Psoas muscle (tissue), 7 donors: ENCODE measurements at regions not wholly inside any gene's neighbourhood (a gene's known extent, or its start where the extent isn't known, plus 50 kb on each side); places are given as distances from the start of the nearest gene placed in this dataset.

Source experiments
- ATAC-seq, 4 donors: fragments of 200-7000 bp; cut with Tn5 transposase; one replicate each; pipeline ENCODE4 v1.9.1; 2020; ENCODE audit warnings: moderate library complexity in 3 of 4, mild to moderate bottlenecking in 2 of 4
- DNase-seq, 2 donors: peaks; one replicate each; pipeline ENCODE4 v3.0.0-alpha.2; 2020
- H3K27ac ChIP-seq: fragments of 200-600 bp; one replicate; pipeline ENCODE4 v1.8.0; 2022
- H3K27me3 ChIP-seq, 3 donors: fragments of 200-600 bp in 1 of 3; one replicate each; pipeline versions ENCODE4 v1.6.1 to v1.8.0; 2013 to 2022; ENCODE audit warnings: low read length in 2 of 3, mild to moderate bottlenecking in 2 of 3, moderate library complexity in 1 of 3; ENCODE audit not compliant: insufficient read depth in 3 of 3
- H3K36me3 ChIP-seq, 2 donors: fragments of 200-600 bp in 1 of 2; one replicate each; pipeline versions ENCODE4 v1.6.1 to v1.8.0; 2013 to 2022; ENCODE audit warnings: low read depth in 1 of 2, mild to moderate bottlenecking in 1 of 2, moderate library complexity in 1 of 2; ENCODE audit not compliant: insufficient read depth in 1 of 2
- H3K4me1 ChIP-seq: fragments of 200-600 bp; one replicate; pipeline ENCODE4 v1.8.0; 2022
- H3K4me3 ChIP-seq: fragments of 200-600 bp; one replicate; pipeline ENCODE4 v1.8.0; 2022; ENCODE audit warnings: mild to moderate bottlenecking
- H3K9me3 ChIP-seq: fragments of 200-600 bp; one replicate; pipeline ENCODE4 v1.8.0; 2022
- CTCF ChIP-seq: fragments of 200-600 bp; IDR thresholded peaks from one replicate; pipeline ENCODE4 v1.8.0; 2022; ENCODE audit warnings: antibody characterized with exemption
- WGBS, 3 donors: extraction: QIAGEN DNeasy Blood & Tissue Kit; methylation state at CpG; one replicate each; pipeline versions ENCODE4 v1.1.6 to v1.1.7; 2013; 5-methylcytosine and 5-hydroxymethylcytosine counted together
- intact Hi-C, 2 donors: fragments of 100-400 bp; cut with DNase I; formaldehyde crosslinking; loops; one replicate each; pipeline versions ENCODE4 v1.11.0 to v1.14.2; 2022
- donor health status: healthy with polysubstance abuse.
- donor health status: DM: no; HTN: no; CAD: no; lungs with moderate emphysema.
- donor health status: Bipolar disorder and iron deficiency.
- donor health status: healthy.
- donor health status: DM: yes; HTN: yes; CAD: no.
- donor health status: DM: no; HTN: no; CAD: no.
- donor health status: DM: yes; HTN: yes; CAD: no.

- intact Hi-C loops = no loop called here
These were observed 143.1 kb upstream of the HMGA2 start for GRCh38 chr12:65681226-65681625.

GRCh38 chr12:65682112-65682511 lies 142.2 kb upstream of the HMGA2 start:
- H3K4me3 ChIP-seq = no peak overlapping the region
- 29 to 49% (median 33%) methylated on average over 3 of the region's 3 CpGs for WGBS, 3 donors
- peaks cover 0 to 2% (median 0%) of the 10 kb centered on the region in 3 donors for H3K27me3 ChIP-seq
- no peaks in the 10 kb centered on the region for H3K4me1 ChIP-seq
- no peak overlapping the region for H3K27ac ChIP-seq
- no peak for DNase-seq
- ATAC-seq = no peak
- no peaks in the 10 kb centered on the region for H3K9me3 ChIP-seq
- no peaks in the 10 kb centered on the region for H3K36me3 ChIP-seq
- no peak for TF ChIP-seq CTCF
- intact Hi-C loops = no loop called here

More at GRCh38 chr12:65681226-65681625, 143.1 kb upstream of the HMGA2 start:
- 86 to 91% (median 89%) methylated on average over 1 of the region's 1 CpG for WGBS, 3 donors
- Histone ChIP-seq H3K4me1 (no peaks in the 10 kb centered on the region), H3K36me3 (no peaks in the 10 kb centered on the region), H3K27ac (no peak overlapping the region), H3K4me3 (no peak overlapping the region), H3K9me3 (no peaks in the 10 kb centered on the region), H3K27me3 (peaks cover 0 to 2% (median 0%) of the 10 kb centered on the region in 3 donors)
- no peak for TF ChIP-seq CTCF
- DNase-seq (no peak), ATAC-seq (no peak)

GRCh38 chr12:65684906-65685305 lies 139.4 kb upstream of the HMGA2 start:
- Histone ChIP-seq H3K9me3 (no peaks in the 10 kb centered on the region), H3K27ac (no peak overlapping the region), H3K27me3 (no peaks in the 10 kb centered on the region), H3K4me3 (no peak overlapping the region), H3K36me3 (no peaks in the 10 kb centered on the region), H3K4me1 (no peaks in the 10 kb centered on the region)
- TF ChIP-seq CTCF = no peak
- intact Hi-C loops = no loop called here
- WGBS, 3 donors = 79 to 82% (median 80%) methylated on average over 2 of the region's 2 CpGs
- DNase-seq (no peak), ATAC-seq (no peak)

GRCh38 chr12:65685514-65685913 lies 138.8 kb upstream of the HMGA2 start:
- Histone ChIP-seq H3K36me3 (no peaks in the 10 kb centered on the region), H3K27ac (no peak overlapping the region), H3K4me1 (no peaks in the 10 kb centered on the region), H3K9me3 (no peaks in the 10 kb centered on the region), H3K27me3 (no peaks in the 10 kb centered on the region), H3K4me3 (no peak overlapping the region)
- ATAC-seq (no peak), DNase-seq (no peak)
- 61 to 66% (median 65%) methylated on average over 4 of the region's 4 CpGs for WGBS, 3 donors
- intact Hi-C loops = no loop called here
- peak; percentile 9 for TF ChIP-seq CTCF

- Histone ChIP-seq H3K4me1 (no peaks in the 10 kb centered on the region), H3K27me3 (no peaks in the 10 kb centered on the region), H3K36me3 (no peaks in the 10 kb centered on the region), H3K9me3 (no peaks in the 10 kb centered on the region), H3K27ac (no peak overlapping the region), H3K4me3 (no peak overlapping the region)
- intact Hi-C loops = no loop called here
- no peak for TF ChIP-seq CTCF
- DNase-seq (no peak), ATAC-seq (no peak)
- WGBS, 3 donors = 55 to 75% (median 65%) methylated on average over 2 of the region's 2 CpGs
These were observed 134.8 kb upstream of the HMGA2 start for GRCh38 chr12:65689508-65689907.
